MCF 10A (cell line): ENCODE measurements at regions not wholly inside any gene's neighbourhood (a gene's known extent, or its start where the extent isn't known, plus 50 kb on each side); places are given as distances from the start of the nearest gene placed in this dataset.

Experiments used
- BruUV-seq: library from RNA; stranded (reverse); fragments of 400-500 nt; replicated peaks from 2 replicates; lab custom pipeline; 2021; lab: Mats Ljungman, UMichigan
- CTCF ChIA-PET: fragments of 300-600 bp; sonication (Branson Sonifier 250); formaldehyde crosslinking; extraction: SDS; loops from one replicate; lab custom pipeline; 2021; ENCODE audit warnings: antibody characterized with exemption, inconsistent platforms; lab: Yijun Ruan, JAX
- POLR2A ChIA-PET: fragments of 300-600, 350-650 bp; sonication (Branson Sonifier 250); formaldehyde crosslinking; extraction: SDS; loops from one replicate; lab custom pipeline; 2020; ENCODE audit warnings: antibody characterized with exemption, inconsistent platforms; lab: Yijun Ruan, JAX
- DNase-seq: peaks from one replicate; pipeline ENCODE4 v3.0.0-alpha.2; 2018; ENCODE audit not compliant: unreplicated experiment
- H3K27ac Mint-ChIP-seq: one replicate; pipeline ENCODE4 v1.8.0; 2022; ENCODE audit warnings: mild to moderate bottlenecking, low read depth, mixed read lengths; ENCODE audit not compliant: unreplicated experiment
- H3K27me3 Mint-ChIP-seq: one replicate; pipeline ENCODE4 v1.8.0; 2022; ENCODE audit warnings: mixed read lengths; ENCODE audit not compliant: insufficient read depth, unreplicated experiment
- H3K36me3 Mint-ChIP-seq: one replicate; pipeline ENCODE4 v1.8.0; 2022; ENCODE audit warnings: mild to moderate bottlenecking, moderate library complexity, mixed read lengths; ENCODE audit not compliant: insufficient read depth, unreplicated experiment
- H3K4me1 Mint-ChIP-seq: one replicate; pipeline ENCODE4 v1.8.0; 2022; ENCODE audit warnings: mixed read lengths; ENCODE audit not compliant: insufficient read depth, unreplicated experiment
- H3K4me3 Mint-ChIP-seq: one replicate; pipeline ENCODE4 v1.8.0; 2022; ENCODE audit warnings: mild to moderate bottlenecking, moderate library complexity, mixed read lengths; ENCODE audit not compliant: unreplicated experiment
- H3K9me3 Mint-ChIP-seq: one replicate; pipeline ENCODE4 v1.8.0; 2022; ENCODE audit warnings: mixed read lengths; ENCODE audit not compliant: unreplicated experiment
- CTCF ChIP-seq: fragments of 200-600 bp; IDR thresholded peaks from one replicate; pipeline ENCODE4 v1.8.0; 2022; ENCODE audit warnings: antibody characterized with exemption, mild to moderate bottlenecking; ENCODE audit not compliant: unreplicated experiment
- intact Hi-C: fragments of 100-400 bp; cut with micrococcal nuclease; formaldehyde crosslinking; loops from 2 replicates; pipeline ENCODE4 v1.14.1; 2022

GRCh38 chr3:187995667-187996066 is 158.3 kb upstream of the LPP start:
- Mint-ChIP-seq H3K4me1 (no peaks in the 10 kb centered on the region), H3K9me3 (no peaks in the 10 kb centered on the region), H3K27me3 (no peaks in the 10 kb centered on the region), H3K36me3 (no peaks in the 10 kb centered on the region), H3K4me3 (no peak overlapping the region), H3K27ac (no peak overlapping the region)
- no peak for DNase-seq
- intact Hi-C loops: no loop called here
- ChIA-PET POLR2A (interaction anchor here (1.1 kb wide), 1 partner anchor 157 kb away, joined by 3 read pairs; no protein-coding TSS in a partner anchor), CTCF (no interaction called here)
- TF ChIP-seq CTCF: no peak
- BruUV-seq: no TSS peak

- Mint-ChIP-seq H3K9me3 (no peaks in the 10 kb centered on the region), H3K4me1 (no peaks in the 10 kb centered on the region), H3K36me3 (no peaks in the 10 kb centered on the region), H3K27me3 (no peaks in the 10 kb centered on the region), H3K4me3 (no peak overlapping the region), H3K27ac (no peak overlapping the region)
- BruUV-seq: no TSS peak
- intact Hi-C loops: no loop called here
- no peak for DNase-seq
- ChIA-PET CTCF (interaction anchor here (0.9 kb wide), 1 partner anchor 13 kb away, joined by 3 read pairs; no protein-coding TSS in a partner anchor), POLR2A (interaction anchor here (0.6 to 1.1 kb wide), 4 partner anchors 11 to 251 kb away, joined by 3 to 4 read pairs (median 4); no protein-coding TSS in a partner anchor)
- TF ChIP-seq CTCF: no peak
These were observed 157.3 kb upstream of the LPP start for GRCh38 chr3:187996609-187997008.

- intact Hi-C loops: no loop called here
- no peaks in the 10 kb centered on the region for H3K4me1 Mint-ChIP-seq
- H3K4me3 Mint-ChIP-seq: no peak overlapping the region
- no peak for TF ChIP-seq CTCF
- no peaks in the 10 kb centered on the region for H3K36me3 Mint-ChIP-seq
- DNase-seq: no peak
- CTCF ChIA-PET: no interaction called here
- H3K27ac Mint-ChIP-seq: no peak overlapping the region
- H3K27me3 Mint-ChIP-seq: no peaks in the 10 kb centered on the region
- no peaks in the 10 kb centered on the region for H3K9me3 Mint-ChIP-seq
- POLR2A ChIA-PET: interaction anchor here (0.6 to 1.0 kb wide), 4 partner anchors 8 to 691 kb away, joined by 3 to 4 read pairs (median 4); no protein-coding TSS in a partner anchor
- BruUV-seq: no TSS peak
These were observed 156.5 kb upstream of the LPP start for GRCh38 chr3:187997490-187997889.

- no peak overlapping the region for H3K4me3 Mint-ChIP-seq
- intact Hi-C loops: no loop called here
- H3K4me1 Mint-ChIP-seq: no peaks in the 10 kb centered on the region
- H3K36me3 Mint-ChIP-seq: no peaks in the 10 kb centered on the region
- H3K27ac Mint-ChIP-seq: no peak overlapping the region
- no peaks in the 10 kb centered on the region for H3K9me3 Mint-ChIP-seq
- ChIA-PET CTCF (no interaction called here), POLR2A (interaction anchor here (1.0 kb wide), 1 partner anchor 9 kb away, joined by 4 read pairs; no protein-coding TSS in a partner anchor)
- no peaks in the 10 kb centered on the region for H3K27me3 Mint-ChIP-seq
- no peak for DNase-seq
- no TSS peak for BruUV-seq
- TF ChIP-seq CTCF: no peak
These were observed 155.9 kb upstream of the LPP start for GRCh38 chr3:187997946-187998561.
